ENCODE measurements at regions not wholly inside any gene's neighbourhood (a gene's known extent, or its start where the extent isn't known, plus 50 kb on each side); places are given as distances from the start of the nearest gene placed in this dataset.

DNA sequence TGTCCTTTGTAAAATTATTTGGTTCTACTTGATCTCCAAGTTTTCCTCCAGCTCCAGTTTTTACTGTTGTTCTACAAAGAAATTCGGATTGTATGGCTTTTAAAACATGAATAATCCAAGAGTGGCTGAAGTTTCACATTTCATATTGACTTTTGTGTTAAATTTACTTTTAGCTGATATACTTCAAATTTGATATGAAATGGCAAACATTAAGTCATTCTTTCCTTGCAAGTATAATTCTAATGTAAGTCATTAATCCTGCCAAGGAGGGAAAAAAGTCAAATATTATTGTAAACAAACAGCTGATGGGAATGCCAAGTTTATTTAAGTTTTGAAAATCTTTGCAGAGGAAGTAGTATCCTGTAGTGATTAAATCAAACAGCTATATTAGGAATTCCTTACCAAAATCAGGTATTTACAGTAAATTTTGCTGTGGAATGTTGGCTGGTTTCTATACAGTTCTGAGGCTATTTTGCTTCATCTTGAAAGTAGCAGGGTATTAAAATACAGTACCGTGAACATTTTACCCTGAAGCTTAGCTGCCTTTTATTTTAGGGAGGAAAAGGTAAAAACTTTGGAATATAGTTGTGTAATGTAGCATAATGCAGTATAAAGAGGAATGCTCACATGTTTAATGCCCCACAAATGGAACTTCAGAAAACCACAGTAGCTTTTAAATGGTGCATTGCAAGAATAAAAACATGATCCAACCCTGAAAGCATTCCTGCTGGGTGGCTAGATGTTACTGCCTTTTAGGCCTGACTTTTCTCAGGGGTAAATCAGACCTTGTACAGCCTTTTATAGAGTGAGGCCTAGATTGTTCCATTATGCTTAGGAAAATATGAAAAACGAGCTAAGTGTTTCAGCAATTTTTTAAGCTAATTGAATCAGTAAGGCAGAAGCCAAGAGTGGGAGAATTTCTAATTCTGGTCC, 62.7 kb upstream of the NT5C1B start:
- no peak overlapping the region for H2AFZ ChIP-seq (ENCODE audit: low read depth, low read length)
- H3K9me3 ChIP-seq (ENCODE audit: insufficient read depth, low read length, severe bottlenecking): no peaks in the 10 kb centered on the region
- ATAC-seq (ENCODE audit: insufficient read depth, low read depth) (no peak), DNase-seq (no peak)
- no peak overlapping the region for H3K9ac ChIP-seq (ENCODE audit: low read depth, low read length)
- H4K20me1 ChIP-seq (ENCODE audit: insufficient read depth, low read length): no peaks in the 10 kb centered on the region
- H3K27ac ChIP-seq (ENCODE audit: low read length): no peak overlapping the region
- H3K4me3 ChIP-seq (ENCODE audit: low read depth in 1 of 2, low read length in 2 of 2): no peak overlapping the region
- H3K4me1 ChIP-seq (ENCODE audit: insufficient read depth, low read length): no peaks in the 10 kb centered on the region
- no peak for TF ChIP-seq EZH2 (IDR thresholded peaks at IDR 0.05; ENCODE audit: borderline replicate concordance, low read depth, low read length, severe bottlenecking)
- TF ChIP-seq, protein P1, sequence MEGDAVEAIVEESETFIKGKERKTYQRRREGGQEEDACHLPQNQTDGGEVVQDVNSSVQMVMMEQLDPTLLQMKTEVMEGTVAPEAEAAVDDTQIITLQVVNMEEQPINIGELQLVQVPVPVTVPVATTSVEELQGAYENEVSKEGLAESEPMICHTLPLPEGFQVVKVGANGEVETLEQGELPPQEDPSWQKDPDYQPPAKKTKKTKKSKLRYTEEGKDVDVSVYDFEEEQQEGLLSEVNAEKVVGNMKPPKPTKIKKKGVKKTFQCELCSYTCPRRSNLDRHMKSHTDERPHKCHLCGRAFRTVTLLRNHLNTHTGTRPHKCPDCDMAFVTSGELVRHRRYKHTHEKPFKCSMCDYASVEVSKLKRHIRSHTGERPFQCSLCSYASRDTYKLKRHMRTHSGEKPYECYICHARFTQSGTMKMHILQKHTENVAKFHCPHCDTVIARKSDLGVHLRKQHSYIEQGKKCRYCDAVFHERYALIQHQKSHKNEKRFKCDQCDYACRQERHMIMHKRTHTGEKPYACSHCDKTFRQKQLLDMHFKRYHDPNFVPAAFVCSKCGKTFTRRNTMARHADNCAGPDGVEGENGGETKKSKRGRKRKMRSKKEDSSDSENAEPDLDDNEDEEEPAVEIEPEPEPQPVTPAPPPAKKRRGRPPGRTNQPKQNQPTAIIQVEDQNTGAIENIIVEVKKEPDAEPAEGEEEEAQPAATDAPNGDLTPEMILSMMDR (IDR thresholded peaks at IDR 0.05; ENCODE audit: borderline replicate concordance, extremely low read depth, low read length, poor library complexity, severe bottlenecking): no peak
- no peaks in the 10 kb centered on the region for H3K36me3 ChIP-seq (ENCODE audit: insufficient read depth, low read length)
- H3K27me3 ChIP-seq (ENCODE audit: insufficient read depth, low read length, poor library complexity): no peaks in the 10 kb centered on the region
- H3K79me2 ChIP-seq (ENCODE audit: insufficient read depth, low read length): no peaks in the 10 kb centered on the region
- H3K4me2 ChIP-seq (ENCODE audit: insufficient read depth, low read length): no peak overlapping the region

DNA sequence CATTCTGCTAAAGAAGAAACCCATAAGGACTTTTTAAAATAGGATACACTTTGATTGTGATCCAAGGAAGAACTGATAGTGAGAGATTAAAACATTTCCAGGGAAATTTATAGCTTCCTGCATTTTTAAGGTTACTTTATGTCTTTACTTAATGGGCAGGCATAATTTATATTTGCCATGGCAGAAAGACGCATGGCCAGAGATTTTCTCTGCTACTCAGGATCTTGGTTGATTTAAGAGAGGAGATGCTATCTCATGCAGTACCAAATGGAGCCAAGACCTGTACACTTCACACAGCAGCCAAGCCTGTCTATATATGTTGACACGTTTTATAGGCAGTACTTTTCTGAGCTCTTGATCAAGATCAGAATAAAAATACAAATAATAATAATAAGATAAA, 60.9 kb upstream of the NT5C1B start:
- TF ChIP-seq, protein P1 (IDR thresholded peaks at IDR 0.05; ENCODE audit: borderline replicate concordance, extremely low read depth, low read length, poor library complexity, severe bottlenecking): no peak
- no peak for TF ChIP-seq EZH2 (IDR thresholded peaks at IDR 0.05; ENCODE audit: borderline replicate concordance, low read depth, low read length, severe bottlenecking)
- Histone ChIP-seq H4K20me1 (ENCODE audit: insufficient read depth, low read length) (no peaks in the 10 kb centered on the region), H3K27ac (ENCODE audit: low read length) (no peak overlapping the region), H3K79me2 (ENCODE audit: insufficient read depth, low read length) (no peaks in the 10 kb centered on the region), H3K9ac (ENCODE audit: low read depth, low read length) (no peak overlapping the region), H3K4me3 (ENCODE audit: low read depth in 1 of 2, low read length in 2 of 2) (no peak overlapping the region), H3K4me2 (ENCODE audit: insufficient read depth, low read length) (no peak overlapping the region), H3K36me3 (ENCODE audit: insufficient read depth, low read length) (no peaks in the 10 kb centered on the region), H2AFZ (ENCODE audit: low read depth, low read length) (no peak overlapping the region), H3K27me3 (ENCODE audit: insufficient read depth, low read length, poor library complexity) (no peaks in the 10 kb centered on the region), H3K9me3 (ENCODE audit: insufficient read depth, low read length, severe bottlenecking) (no peaks in the 10 kb centered on the region), H3K4me1 (ENCODE audit: insufficient read depth, low read length) (no peaks in the 10 kb centered on the region)
- DNase-seq (no peak), ATAC-seq (ENCODE audit: insufficient read depth, low read depth) (no peak)

DNA sequence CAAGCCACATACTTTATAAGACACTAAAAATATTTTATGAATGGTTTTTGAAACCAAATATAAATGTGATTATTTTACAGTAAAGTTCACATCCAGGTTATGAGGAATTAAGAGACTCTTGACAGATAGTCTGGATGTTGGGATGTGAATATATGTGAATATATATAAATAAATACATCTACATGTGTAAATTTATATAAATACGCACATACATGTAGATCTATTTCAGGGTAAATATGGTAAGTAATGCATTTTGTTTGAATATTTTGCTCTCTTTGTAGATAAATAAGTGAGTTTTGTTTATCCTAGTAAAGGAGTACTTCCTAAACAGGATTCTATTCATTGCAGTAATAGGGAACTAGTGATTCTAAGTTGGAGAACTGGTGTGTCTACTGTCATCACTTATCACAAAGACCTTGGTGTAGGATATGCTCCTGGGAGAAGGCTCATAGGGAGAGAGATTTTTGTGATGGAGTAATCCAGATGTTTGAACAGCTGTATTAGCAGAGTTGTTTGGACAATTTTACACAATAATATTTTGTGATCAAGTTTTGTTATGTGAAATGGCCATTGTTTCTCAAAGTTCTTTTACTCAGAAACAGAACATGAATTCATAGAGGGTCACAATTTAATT, 60.2 kb upstream of the NT5C1B start:
- ATAC-seq (ENCODE audit: insufficient read depth, low read depth) (no peak), DNase-seq (no peak)
- Histone ChIP-seq H3K9me3 (ENCODE audit: insufficient read depth, low read length, severe bottlenecking) (no peaks in the 10 kb centered on the region), H3K36me3 (ENCODE audit: insufficient read depth, low read length) (no peaks in the 10 kb centered on the region), H3K9ac (ENCODE audit: low read depth, low read length) (no peak overlapping the region), H2AFZ (ENCODE audit: low read depth, low read length) (no peak overlapping the region), H3K27me3 (ENCODE audit: insufficient read depth, low read length, poor library complexity) (no peaks in the 10 kb centered on the region), H3K4me1 (ENCODE audit: insufficient read depth, low read length) (no peaks in the 10 kb centered on the region), H3K4me2 (ENCODE audit: insufficient read depth, low read length) (no peak overlapping the region), H3K79me2 (ENCODE audit: insufficient read depth, low read length) (no peaks in the 10 kb centered on the region), H3K4me3 (ENCODE audit: low read depth in 1 of 2, low read length in 2 of 2) (no peak overlapping the region), H4K20me1 (ENCODE audit: insufficient read depth, low read length) (no peaks in the 10 kb centered on the region), H3K27ac (ENCODE audit: low read length) (no peak overlapping the region)
- TF ChIP-seq, protein P1 (IDR thresholded peaks at IDR 0.05; ENCODE audit: borderline replicate concordance, extremely low read depth, low read length, poor library complexity, severe bottlenecking): no peak
- TF ChIP-seq EZH2 (IDR thresholded peaks at IDR 0.05; ENCODE audit: borderline replicate concordance, low read depth, low read length, severe bottlenecking): no peak
